Suprapubic skin (tissue), 3 donors: ENCODE measurements at regions not wholly inside any gene's neighbourhood (a gene's known extent, or its start where the extent isn't known, plus 50 kb on each side); places are given as distances from the start of the nearest gene placed in this dataset.

Experiments
- CTCF ChIP-seq, 2 donors: fragments of 200-600 bp in 1 of 2; fragments of 450-650 bp in 1 of 2; sonication (generic) in 1 of 2; IDR thresholded peaks; one replicate each; pipeline ENCODE4 v1.5.1; 2016 to 2019; ENCODE audit warnings: antibody characterized with exemption in 2 of 2, mild to moderate bottlenecking in 1 of 2, moderate library complexity in 1 of 2
- EP300 ChIP-seq: sonication (generic); formaldehyde crosslinking; IDR thresholded peaks from one replicate; pipeline ENCODE4 v1.6.1; 2017; ENCODE audit warnings: antibody characterized with exemption
- POLR2A ChIP-seq, 2 donors: fragments of 450-650 bp; IDR thresholded peaks; one replicate each; pipeline ENCODE4 v1.6.1; 2017; ENCODE audit warnings: antibody characterized with exemption in 2 of 2, mild to moderate bottlenecking in 2 of 2, moderate library complexity in 2 of 2

GRCh38 chr15:38667890-38668850 lies 103.6 kb upstream of the RASGRP1 start:
- TF ChIP-seq POLR2A (IDR thresholded peaks at IDR 0.05) (no peak), CTCF (IDR thresholded peaks at IDR 0.05) (no peak), EP300 (no peak)
